ENCODE measurements at regions not wholly inside any gene's neighbourhood (a gene's known extent, or its start where the extent isn't known, plus 50 kb on each side); places are given as distances from the start of the nearest gene placed in this dataset.
"Not testable (repeated sequence)": the region's sequence is repeated elsewhere in the genome, so short reads cannot be mapped to it uniquely, and the experiment has no call there.

DNA sequence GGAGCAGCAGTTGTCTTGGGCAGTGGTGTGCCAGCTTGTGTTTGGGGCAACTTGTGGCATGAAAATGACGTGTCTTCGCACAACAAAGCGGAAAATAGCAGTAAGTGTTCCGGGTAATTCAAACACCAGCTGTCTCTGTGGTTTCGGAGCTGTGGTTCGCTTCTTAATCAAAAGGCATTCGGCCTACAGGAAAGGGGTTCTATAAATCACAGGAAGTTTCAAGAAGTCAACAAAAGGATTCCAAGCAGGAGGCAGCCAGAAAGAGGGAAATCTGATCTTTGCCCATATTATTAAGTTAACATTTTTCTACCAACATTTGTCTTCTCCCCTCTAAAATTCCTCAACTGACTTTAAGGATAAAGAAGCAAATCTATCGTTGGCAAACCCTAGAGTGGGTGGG is 353.4 kb downstream of the FGFR2 start:
- FAIRE-seq: no peak

DNA sequence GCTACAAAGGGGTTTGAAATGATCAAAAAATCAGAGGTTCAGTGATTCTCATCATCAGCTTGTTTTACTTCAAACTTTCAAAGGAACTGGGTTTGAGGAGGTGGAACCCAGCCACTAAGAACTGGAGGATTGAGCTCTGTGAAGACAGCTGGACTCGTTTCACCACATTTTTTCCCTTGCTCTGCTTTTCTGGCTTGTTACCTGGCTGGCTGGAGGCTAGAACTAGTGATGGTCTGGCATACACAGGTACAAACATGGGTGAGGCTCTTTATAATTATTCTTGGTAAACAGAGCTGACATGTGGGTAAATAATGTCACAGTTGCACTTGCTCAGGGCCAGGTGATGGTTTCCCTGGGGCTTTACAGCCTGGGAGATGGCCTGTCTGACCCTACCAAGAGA is 352.5 kb downstream of the FGFR2 start:
- no peak for FAIRE-seq

DNA sequence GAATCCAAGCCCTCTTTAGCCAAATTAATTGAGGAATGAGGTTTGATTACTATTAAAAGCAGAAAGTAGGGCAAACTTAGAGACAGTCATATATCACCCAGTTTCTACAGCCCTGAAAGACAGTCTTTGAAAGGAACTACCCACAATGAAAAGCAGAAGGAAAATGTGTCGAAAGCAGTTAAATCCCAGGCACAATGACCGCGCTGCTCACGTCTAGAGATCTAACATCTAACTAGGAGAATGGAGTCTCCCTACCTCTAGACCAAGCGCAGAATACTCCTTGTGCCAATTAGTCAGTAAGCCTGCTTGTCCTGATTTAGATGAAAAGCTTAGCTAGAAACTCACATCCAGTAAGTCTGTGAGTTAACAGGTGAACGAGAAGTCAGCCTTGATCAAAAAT is 350.0 kb downstream of the FGFR2 start:
- no peak for FAIRE-seq

DNA sequence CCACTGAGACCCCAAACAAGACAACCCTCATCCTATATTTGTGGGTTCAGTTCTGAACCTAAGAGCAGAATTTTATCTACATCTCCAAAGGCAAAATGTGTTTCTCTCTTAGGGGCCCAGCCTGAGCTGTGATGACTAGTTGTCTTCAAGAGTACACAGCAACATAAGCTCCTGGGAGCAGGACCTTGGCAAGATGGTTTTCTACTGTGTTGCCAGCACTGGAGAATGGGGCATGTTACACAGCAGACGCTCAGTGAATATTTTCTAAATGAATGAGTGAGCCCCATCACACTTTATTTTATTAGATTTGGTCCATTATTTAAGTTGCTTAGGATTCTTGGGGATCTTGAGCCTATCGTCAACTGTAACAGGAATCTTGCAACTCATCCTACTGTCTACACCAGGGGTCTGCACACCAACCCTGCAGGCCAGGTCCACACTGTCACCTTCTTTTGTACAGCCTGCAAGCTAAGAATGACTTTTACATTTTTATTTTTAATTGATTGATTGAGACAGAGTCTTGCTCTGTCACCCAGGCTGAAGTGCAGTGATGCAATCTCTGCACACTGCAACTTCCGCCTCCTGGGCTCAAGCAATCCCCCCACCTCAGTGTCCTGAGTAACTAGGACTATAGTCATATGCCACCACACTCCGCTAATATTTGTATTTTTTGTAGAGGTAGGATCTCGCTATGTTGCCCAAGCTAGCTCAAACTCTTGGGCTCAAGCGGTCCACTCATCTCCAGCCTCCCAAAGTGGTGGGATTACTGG is 347.1 kb downstream of the FGFR2 start:
- no peak for FAIRE-seq

DNA sequence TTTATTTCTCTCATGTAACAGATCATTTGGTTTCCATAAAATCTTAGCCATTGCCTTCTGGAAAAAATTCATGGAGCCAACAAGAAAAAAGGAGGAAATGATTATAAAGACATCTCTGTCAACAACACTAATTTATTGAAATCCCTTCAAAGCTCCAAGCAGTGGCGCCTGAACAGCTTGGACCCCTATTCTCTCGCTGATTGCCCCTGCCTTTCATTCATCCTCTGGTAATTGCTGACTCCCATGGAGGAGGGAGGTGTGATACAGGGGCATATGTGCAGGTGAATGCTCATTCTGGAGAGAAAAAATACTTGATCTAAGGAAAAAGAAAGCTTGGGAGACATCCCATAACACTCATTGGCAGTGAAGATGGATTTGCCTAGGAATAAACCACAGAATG is 345.5 kb downstream of the FGFR2 start:
- no peak for FAIRE-seq

DNA sequence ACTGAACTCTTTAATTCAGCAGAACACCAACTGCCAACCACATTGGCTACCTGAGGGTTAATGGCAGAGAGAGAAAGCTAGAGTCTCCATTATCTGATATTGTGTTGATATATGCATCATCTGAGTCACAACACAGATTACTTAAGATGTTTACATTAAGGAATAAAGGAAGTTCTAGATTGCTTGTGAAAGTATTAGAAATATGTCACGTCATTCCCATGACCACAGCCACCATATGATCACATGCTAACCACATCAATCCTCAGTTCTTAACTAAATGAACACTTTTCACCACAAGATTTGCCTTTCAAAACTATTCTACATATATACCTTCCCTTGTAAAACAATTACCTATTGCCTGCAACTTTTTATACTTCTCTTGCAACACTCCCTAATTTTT is 337.9 kb downstream of the FGFR2 start:
- FAIRE-seq: no peak

DNA sequence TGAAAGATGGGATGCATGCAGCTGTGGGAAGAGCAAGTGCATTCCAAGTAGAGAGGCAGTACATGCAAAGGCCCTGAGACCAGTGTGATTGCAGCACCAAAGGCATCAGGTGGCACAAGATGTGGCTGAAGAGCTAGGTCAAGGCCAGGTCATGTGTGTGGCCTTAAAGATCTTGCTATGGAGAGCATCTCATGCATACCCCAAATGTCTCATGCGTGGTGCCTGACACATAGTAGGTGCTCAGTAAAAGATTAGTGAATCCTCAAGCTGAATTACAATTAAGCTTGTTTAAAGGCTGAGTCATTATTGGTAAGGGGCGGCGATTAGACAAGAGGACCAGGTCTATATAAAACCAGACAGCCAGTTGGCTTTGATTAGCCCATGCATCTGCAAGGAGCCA is 336.6 kb downstream of the FGFR2 start:
- FAIRE-seq: no peak

DNA sequence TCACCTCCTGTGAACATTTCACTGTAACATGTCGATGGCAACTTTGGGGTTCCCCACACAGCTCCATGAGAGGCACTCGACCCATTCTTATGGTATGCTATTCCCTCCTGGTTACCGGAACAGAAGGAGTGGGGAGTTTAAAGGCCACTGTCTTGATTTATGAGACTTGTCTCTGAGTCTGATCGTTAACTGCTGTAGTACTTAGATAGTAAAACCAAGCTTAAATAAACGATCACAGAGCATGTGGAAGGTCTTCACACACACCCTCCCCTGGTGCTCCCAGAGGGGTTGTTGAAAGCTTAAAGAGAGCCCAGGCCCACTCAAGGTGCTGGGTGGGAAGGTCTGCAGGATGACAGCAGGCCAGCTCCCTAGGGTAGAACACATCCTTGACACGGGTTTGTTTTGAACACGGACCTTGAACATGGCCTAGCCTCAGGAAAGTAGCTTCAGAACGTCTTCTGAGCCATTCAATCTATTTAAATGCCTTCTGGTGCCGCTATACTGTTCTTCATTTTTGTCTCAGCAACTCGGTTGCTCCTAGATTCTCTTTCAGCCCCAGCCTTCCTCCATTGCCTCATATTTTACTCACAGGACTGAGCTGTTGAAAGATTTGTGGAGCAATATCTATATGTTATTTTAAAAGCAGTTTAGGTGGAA is 335.3 kb downstream of the FGFR2 start:
- no peak for FAIRE-seq

DNA sequence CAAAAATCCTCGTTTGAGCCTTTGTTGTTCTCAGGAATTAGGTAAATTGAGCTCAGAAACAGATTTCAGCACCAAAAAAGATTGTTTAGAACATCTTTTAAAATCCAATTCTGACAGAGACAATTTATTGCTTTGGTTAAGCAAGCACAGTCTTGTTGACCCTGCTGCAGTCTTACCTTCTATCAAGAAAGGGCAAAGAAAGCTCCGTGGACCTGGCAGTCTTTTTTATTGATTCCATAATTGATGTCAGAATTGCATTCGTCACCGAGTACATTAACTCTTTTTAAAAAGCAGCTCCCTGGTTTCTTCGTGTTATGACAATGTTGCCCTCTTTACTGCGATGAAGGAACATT is 334.8 kb downstream of the FGFR2 start:
- no peak for FAIRE-seq

DNA sequence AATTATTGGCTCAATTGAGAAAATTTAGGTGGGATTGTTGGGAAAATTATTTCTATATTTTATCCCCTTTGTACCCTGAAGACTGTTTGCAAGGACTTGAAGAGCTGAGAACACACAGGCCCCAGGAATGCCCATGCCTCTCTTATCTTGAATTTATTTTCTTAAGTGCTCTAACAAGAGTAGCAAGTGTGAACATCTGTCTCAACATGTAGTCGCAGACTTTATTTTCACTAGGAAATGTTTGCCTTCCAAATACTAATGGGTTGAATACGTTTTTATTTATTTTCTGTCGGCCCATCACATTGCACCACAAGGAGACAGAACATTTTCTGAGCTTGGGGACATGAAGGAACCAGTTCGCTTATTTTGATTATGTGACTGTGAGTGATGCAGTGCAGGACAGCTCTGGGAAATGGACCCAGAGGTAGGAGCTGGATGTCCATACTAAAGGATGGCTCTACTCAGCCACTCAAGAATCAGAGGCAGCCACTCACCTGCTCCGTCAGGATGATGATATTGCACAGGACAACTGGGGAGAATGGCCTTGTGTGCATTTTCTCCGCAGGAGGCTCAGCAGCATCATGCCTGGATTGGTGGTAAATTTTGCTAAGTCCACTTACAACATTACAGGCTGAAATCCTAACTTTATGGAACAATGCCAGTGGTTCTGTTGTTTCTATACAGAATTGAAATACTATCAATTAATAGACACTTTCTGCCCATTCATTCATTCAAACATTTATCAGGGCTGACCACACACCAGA is 332.7 kb downstream of the FGFR2 start:
- FAIRE-seq: no peak

DNA sequence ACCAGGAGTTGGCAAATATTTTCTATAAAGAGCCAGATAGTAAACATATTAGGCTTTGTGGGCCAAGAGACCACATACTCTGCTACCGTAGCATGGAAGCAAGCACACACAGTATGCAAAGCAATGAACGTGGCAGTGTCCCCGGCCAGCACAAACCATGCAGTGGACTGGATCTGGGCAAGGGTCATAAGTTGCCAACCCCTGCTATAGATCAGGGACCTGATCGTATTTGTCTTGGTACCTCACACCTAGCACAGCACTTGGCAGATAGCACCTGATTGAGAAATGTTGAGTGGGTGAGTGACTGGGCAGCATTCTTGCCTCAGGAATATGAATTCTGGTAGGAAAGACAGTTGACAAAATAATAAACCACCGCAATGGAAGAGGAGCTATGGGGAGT is 331.9 kb downstream of the FGFR2 start:
- no peak for FAIRE-seq

DNA sequence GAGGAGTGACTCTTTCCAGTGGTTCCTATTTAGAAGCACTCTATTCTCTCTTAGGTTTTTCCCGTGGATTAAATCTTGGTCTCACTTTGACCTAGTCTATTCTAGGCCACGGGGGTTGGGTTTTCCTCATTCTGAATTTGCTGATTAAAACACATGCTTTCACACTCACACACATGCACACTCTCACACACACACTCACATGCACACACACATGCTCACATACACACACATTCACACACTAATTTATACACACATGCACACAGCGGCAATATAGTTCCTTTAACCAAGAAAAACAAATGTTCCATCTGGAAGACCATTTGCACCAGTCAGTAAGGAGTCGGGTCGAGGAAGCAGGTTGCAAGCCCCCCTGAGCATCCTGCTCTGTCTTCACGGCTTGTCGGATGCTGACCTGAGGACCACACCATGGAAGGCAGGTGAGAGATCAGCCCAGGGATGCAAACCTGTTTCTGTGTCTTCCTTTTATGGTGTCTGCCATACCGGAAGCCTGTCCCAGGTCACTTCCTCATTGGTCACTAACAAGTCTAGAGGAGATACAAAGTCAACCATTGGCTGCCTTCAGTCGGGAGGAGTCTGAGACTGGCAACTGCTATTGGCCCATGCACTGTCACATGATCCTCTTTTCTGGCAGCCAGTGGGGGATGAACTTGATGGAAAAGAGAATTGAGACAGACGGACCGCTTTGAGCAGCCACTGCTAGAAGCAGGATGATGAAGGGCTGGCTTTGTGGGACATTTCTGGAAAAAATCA is 330.8 kb downstream of the FGFR2 start:
- no peak for FAIRE-seq

DNA sequence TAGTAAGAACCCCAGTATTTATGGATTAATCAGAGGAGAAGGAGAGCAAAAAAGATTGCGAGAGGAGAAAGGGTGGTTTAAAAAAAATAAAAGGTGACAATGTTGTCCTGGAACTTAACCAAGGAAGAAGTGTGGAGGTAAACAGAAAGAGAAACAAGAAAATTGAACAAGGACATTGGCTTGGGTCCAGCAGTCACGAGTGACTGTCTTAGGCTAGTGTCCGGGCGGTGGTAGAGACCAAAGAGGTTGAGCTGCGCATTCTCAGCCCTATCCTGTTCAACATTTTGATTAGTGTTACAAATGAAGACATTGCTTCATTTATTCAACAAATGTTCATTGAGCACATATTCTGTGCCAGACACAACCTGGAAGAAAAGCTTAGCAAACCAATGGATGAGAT is 329.9 kb downstream of the FGFR2 start:
- FAIRE-seq: no peak

DNA sequence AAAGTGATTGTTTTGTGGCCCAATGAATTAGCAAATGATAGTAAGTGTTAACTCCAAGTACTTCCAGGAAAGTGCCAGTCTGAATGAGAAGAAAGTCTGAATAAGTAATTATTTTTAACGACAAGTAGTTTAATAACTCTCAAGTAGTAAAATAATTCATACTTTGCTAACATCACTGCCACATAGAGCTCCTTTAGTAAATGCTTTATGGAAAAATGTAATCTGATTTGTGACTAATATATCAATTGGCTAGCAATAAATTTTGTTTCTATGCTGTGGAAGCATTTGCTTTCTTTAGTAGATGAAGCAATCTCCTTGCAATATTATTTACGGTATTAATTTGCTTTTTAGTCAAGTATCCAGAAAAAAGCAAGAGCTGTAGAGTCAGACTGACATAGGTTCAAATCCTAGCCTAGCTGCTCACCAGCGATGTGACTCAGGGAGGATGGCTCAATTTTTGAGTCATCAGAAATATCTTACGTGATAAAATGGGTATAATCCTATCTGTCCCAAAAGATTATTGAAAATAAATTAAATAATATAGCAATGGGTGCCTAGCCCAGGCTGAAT is 329.3 kb downstream of the FGFR2 start:
- FAIRE-seq: no peak

DNA sequence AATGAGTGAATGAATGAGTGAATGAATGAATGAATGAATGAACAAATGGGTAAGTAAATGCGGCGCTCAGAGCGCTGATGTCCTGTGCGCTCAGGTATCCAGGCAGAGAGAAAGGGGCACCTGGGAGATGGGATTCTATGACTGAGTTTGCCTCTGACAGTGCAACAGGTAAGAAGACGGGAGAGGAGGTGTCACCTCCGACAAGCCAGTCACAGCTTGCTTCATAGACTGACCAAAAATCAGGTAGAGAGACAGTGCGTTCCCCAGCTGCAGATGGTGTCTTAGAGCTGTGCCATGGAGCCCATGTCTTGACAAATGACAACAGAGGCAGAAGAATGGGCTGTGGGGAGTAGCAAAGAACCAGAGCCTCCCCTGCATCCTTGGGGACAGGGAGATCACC is 327.3 kb downstream of the FGFR2 start:
- no peak for FAIRE-seq

DNA sequence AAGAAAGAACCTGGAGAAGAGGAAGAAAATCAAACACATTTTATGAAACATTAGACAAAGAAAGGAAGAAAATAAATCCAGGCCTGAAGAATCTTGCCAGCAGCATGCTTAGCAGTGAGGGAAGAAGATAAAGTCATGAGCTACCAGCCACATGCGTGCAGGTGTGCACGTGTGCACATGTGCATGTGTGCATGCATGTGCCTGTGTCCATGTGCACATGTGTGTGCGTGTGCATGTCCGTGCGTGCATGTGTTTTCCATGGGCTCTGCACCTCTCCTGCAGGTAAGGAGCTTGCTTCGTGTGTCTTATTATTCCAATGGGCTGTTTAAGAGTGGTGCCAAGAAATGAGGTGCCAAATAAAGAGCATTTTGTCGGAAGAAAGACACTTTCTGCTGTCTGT is 322.2 kb downstream of the FGFR2 start:
- no peak for FAIRE-seq

DNA sequence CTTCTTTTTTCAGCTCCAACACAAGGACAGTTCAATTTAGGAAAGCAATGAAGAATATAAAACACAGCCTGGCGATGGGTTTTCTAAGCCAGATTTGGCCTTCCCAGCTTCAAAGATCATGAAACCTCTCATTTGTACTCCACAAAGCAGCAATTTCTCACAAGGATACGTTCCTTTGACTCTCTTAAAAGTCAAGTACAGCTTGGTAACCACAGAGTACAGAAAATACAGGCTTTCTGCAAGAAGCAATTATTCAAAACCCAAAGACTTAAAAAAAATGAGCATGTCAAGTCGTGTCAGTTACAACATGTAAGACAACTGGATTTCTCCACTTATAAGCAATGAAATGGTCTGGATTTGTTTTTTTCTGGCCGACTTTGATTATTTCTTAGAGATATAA is 321.4 kb downstream of the FGFR2 start:
- FAIRE-seq: no peak

DNA sequence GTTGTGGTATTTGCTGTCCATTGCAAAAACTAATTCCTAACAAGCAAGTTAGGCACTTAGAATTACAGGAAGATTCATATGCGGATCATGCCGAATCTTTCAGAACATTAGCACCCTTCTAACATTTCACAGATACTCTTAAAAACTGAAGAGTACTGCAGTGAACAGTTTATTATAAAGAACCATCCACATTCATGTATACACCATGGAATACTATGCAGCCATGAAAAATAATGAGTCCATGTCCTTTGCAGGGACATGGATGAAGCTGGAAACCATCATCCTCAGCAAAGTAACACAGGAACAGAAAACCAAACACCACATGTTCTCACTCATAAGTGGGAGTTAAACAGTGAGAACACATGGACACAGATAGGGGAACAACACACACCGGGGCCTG is 319.9 kb downstream of the FGFR2 start:
- FAIRE-seq: not testable (repeated sequence)

DNA sequence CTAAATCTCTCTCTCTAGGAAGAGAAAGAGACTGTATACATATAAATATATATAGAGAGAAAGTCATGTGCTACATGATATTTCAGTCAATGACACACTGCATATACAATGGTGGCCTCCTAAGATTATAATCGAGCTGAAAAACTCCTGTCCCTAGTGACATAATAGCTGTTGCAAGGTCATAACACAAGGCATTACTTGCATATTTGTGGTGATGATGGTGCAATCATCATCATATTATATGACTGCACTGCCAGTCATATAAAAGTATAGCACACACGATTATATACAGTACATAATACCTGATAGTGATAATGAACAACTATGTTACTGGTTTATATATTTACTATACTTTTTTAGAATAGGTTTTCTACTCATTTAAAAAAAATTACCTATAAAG is 316.7 kb downstream of the FGFR2 start:
- FAIRE-seq: no peak

DNA sequence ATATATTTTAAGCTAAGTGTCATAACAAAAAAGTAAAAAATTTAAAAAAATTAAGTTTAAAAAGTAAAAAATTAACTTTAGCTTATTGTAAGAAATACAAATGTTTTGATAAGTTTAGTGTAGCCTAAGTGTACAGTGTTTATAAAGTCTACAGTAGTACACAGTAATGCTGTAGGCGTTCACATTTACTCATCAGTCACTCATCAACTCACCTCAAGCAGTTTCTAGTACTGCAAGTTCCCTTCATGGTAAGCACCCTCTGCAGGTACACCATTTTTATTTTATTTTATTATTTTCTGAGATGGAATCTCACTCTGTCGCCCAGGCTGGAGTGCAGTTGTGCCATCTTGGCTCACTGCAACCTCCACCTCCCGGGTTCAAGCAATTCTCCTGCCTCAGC is 316.0 kb downstream of the FGFR2 start:
- no peak for FAIRE-seq

DNA sequence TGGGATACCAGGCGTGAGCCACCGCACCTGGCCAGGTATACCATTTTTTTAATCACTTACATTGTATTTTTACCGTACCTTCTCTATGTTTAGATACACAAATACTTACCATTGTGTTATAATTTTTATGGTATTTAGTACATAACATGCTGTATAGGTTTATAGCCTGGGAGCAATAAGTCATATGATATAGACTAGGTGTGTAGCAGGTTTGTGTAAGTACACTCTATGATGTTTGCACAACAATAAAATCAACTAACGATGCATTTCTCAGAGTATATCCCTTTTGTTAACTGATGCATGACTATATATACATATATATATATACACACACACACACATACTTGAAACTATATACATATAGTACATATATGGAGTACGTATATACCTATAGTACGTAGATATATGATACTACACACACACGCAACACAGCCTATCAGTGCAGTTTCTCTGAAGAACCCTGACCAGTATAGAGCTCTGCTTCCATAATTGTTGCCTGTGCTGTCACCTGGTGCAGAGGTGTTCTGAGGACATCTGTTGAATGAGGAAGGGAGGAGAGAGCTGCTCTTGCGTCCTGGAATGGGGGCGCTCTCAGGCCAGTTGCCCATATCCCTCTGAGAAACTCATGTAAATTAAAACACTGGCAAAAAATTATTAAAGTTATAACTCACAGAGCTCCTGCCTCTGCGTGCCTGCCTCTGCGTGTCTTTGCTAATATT is 315.3 kb downstream of the FGFR2 start:
- no peak for FAIRE-seq

DNA sequence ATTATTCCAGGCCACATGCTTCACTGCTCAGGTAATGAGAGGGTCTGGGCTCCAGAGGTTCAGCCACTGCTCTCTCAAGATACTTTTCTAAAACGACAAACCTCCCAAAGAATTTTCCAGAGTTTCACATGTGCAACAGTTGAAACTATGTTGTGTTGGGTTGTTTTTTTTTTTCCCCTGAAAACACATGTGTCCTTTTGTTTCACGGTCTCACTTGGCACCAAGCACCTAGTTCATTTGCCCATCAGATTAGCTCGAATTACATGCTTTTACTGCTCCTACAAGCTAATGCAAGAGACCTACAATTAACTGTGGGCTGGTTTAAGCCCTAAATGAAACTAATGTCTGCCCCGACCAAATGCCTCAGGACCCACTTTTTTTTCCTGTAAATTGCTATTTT is 313.3 kb downstream of the FGFR2 start:
- peak; percentile 59 for FAIRE-seq

All from endometrium (tissue), 2 donors.